ENCODE measurements at regions not wholly inside any gene's neighbourhood (a gene's known extent, or its start where the extent isn't known, plus 50 kb on each side); places are given as distances from the start of the nearest gene placed in this dataset.

DNA sequence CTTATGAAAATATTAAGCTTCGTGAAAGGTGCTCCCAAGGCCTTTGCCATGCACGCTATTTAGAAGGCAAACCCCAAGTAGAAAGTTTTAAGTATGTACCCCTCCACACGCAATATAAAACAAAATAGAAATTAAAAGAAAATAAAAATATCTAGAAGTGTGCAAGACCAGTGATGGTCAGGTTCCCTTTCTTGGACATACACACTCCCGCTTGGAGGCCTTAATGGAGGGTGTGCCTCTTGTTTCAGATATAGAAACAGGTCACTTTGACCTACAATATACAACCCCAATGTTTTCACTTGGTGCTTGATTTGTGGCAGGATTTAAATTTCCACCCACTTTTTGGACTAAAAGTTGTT is 127.4 kb upstream of the STC2 start (continued):
- TF ChIP-seq, protein P1, sequence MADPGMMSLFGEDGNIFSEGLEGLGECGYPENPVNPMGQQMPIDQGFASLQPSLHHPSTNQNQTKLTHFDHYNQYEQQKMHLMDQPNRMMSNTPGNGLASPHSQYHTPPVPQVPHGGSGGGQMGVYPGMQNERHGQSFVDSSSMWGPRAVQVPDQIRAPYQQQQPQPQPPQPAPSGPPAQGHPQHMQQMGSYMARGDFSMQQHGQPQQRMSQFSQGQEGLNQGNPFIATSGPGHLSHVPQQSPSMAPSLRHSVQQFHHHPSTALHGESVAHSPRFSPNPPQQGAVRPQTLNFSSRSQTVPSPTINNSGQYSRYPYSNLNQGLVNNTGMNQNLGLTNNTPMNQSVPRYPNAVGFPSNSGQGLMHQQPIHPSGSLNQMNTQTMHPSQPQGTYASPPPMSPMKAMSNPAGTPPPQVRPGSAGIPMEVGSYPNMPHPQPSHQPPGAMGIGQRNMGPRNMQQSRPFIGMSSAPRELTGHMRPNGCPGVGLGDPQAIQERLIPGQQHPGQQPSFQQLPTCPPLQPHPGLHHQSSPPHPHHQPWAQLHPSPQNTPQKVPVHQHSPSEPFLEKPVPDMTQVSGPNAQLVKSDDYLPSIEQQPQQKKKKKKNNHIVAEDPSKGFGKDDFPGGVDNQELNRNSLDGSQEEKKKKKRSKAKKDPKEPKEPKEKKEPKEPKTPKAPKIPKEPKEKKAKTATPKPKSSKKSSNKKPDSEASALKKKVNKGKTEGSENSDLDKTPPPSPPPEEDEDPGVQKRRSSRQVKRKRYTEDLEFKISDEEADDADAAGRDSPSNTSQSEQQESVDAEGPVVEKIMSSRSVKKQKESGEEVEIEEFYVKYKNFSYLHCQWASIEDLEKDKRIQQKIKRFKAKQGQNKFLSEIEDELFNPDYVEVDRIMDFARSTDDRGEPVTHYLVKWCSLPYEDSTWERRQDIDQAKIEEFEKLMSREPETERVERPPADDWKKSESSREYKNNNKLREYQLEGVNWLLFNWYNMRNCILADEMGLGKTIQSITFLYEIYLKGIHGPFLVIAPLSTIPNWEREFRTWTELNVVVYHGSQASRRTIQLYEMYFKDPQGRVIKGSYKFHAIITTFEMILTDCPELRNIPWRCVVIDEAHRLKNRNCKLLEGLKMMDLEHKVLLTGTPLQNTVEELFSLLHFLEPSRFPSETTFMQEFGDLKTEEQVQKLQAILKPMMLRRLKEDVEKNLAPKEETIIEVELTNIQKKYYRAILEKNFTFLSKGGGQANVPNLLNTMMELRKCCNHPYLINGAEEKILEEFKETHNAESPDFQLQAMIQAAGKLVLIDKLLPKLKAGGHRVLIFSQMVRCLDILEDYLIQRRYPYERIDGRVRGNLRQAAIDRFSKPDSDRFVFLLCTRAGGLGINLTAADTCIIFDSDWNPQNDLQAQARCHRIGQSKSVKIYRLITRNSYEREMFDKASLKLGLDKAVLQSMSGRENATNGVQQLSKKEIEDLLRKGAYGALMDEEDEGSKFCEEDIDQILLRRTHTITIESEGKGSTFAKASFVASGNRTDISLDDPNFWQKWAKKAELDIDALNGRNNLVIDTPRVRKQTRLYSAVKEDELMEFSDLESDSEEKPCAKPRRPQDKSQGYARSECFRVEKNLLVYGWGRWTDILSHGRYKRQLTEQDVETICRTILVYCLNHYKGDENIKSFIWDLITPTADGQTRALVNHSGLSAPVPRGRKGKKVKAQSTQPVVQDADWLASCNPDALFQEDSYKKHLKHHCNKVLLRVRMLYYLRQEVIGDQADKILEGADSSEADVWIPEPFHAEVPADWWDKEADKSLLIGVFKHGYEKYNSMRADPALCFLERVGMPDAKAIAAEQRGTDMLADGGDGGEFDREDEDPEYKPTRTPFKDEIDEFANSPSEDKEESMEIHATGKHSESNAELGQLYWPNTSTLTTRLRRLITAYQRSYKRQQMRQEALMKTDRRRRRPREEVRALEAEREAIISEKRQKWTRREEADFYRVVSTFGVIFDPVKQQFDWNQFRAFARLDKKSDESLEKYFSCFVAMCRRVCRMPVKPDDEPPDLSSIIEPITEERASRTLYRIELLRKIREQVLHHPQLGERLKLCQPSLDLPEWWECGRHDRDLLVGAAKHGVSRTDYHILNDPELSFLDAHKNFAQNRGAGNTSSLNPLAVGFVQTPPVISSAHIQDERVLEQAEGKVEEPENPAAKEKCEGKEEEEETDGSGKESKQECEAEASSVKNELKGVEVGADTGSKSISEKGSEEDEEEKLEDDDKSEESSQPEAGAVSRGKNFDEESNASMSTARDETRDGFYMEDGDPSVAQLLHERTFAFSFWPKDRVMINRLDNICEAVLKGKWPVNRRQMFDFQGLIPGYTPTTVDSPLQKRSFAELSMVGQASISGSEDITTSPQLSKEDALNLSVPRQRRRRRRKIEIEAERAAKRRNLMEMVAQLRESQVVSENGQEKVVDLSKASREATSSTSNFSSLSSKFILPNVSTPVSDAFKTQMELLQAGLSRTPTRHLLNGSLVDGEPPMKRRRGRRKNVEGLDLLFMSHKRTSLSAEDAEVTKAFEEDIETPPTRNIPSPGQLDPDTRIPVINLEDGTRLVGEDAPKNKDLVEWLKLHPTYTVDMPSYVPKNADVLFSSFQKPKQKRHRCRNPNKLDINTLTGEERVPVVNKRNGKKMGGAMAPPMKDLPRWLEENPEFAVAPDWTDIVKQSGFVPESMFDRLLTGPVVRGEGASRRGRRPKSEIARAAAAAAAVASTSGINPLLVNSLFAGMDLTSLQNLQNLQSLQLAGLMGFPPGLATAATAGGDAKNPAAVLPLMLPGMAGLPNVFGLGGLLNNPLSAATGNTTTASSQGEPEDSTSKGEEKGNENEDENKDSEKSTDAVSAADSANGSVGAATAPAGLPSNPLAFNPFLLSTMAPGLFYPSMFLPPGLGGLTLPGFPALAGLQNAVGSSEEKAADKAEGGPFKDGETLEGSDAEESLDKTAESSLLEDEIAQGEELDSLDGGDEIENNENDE (IDR thresholded peaks at IDR 0.05; ENCODE audit: insufficient replicate concordance, low read length): no peak
- TF ChIP-seq YY1 (IDR thresholded peaks at IDR 0.05; ENCODE audit: low read depth, low read length) (no peak), ASH2L (IDR thresholded peaks at IDR 0.05; ENCODE audit: low read length) (no peak), FOSL1 (IDR thresholded peaks at IDR 0.05; ENCODE audit: insufficient read depth, low read depth, low read length) (no peak), RBBP5 (IDR thresholded peaks at IDR 0.05; ENCODE audit: borderline replicate concordance, low read depth, low read length) (no peak), SIN3A (conservative IDR thresholded peaks at IDR 0.05 in 1 of 2, IDR thresholded peaks at IDR 0.05 in 1 of 2; ENCODE audit: low read depth in 1 of 2, low read length in 2 of 2) (no peak), CREB1 (IDR thresholded peaks at IDR 0.05) (no peak), CTBP2 (IDR thresholded peaks at IDR 0.05; ENCODE audit: borderline replicate concordance, insufficient read depth, insufficient read length, low read length) (no peak), SP1 (IDR thresholded peaks at IDR 0.05; ENCODE audit: low read depth, low read length) (no peak), GTF2F1 (IDR thresholded peaks at IDR 0.05; ENCODE audit: borderline replicate concordance, low read depth, low read length) (no peak), SP2 (IDR thresholded peaks at IDR 0.05; ENCODE audit: low read length) (no peak), POLR2AphosphoS5 (IDR thresholded peaks at IDR 0.05; ENCODE audit: low read depth, low read length) (no peak), RFX5 (IDR thresholded peaks at IDR 0.05; ENCODE audit: borderline replicate concordance, low read depth, low read length) (no peak)

All from H1 (cell line).